DOHH2 (cell line): ENCODE measurements at regions not wholly inside any gene's neighbourhood (a gene's known extent, or its start where the extent isn't known, plus 50 kb on each side); places are given as distances from the start of the nearest gene placed in this dataset.

Experiments used
- H3F3A ChIP-seq: fragments of 200-600 bp; sonication (generic), shearing (Covaris generic); 2 replicates; pipeline ENCODE4 v1.6.0; 2016; ENCODE audit warnings: antibody characterized with exemption, mild to moderate bottlenecking; ENCODE audit not compliant: control insufficient read depth, insufficient read depth
- H3K27ac ChIP-seq: fragments of 200-600 bp; sonication (generic); 2 replicates; pipeline ENCODE4 v1.5.1; 2014; ENCODE audit warnings: low read depth, mild to moderate bottlenecking, low read length, moderate library complexity
- H3K27me3 ChIP-seq: fragments of 200-600 bp; sonication (generic); 2 replicates; pipeline ENCODE4 v1.6.1; 2014; ENCODE audit warnings: mild to moderate bottlenecking, low read length, mixed read lengths; ENCODE audit not compliant: control insufficient read depth
- H3K36me3 ChIP-seq: fragments of 200-600 bp; sonication (generic); 2 replicates; pipeline ENCODE4 v1.6.1; 2014; ENCODE audit warnings: mild to moderate bottlenecking, low read length, moderate library complexity, mixed read lengths; ENCODE audit not compliant: control insufficient read depth
- H3K4me1 ChIP-seq: fragments of 200-600 bp; sonication (generic); 2 replicates; pipeline ENCODE4 v1.6.1; 2014; ENCODE audit warnings: mild to moderate bottlenecking, low read length, mixed read lengths; ENCODE audit not compliant: control insufficient read depth
- H3K4me2 ChIP-seq: fragments of 200-600 bp; sonication (generic); 2 replicates; pipeline ENCODE4 v1.6.0; 2014; ENCODE audit warnings: mild to moderate bottlenecking, low read length, moderate library complexity
- H3K4me3 ChIP-seq: fragments of 200-600 bp; sonication (generic); 2 replicates; pipeline ENCODE4 v1.5.1; 2014; ENCODE audit warnings: mild to moderate bottlenecking, low read length, mixed read lengths
- H3K79me2 ChIP-seq: fragments of 200-600 bp; sonication (generic); 2 replicates; pipeline ENCODE4 v1.6.1; 2014; ENCODE audit warnings: mild to moderate bottlenecking, low read length, mixed read lengths; ENCODE audit not compliant: control insufficient read depth
- H3K9me2 ChIP-seq: fragments of 200-600 bp; sonication (generic); replicated peaks from 2 replicates; pipeline ENCODE4 v1.6.1; 2014; ENCODE audit warnings: mild to moderate bottlenecking, low read length, mixed read lengths; ENCODE audit not compliant: control insufficient read depth
- H3K9me3 ChIP-seq: fragments of 200-600 bp; sonication (generic); 2 replicates; pipeline ENCODE4 v1.6.1; 2014; ENCODE audit warnings: antibody characterized with exemption, low read length, mixed read lengths; ENCODE audit not compliant: control insufficient read depth, insufficient read depth
- H4K20me1 ChIP-seq: fragments of 200-600 bp; sonication (generic); 2 replicates; pipeline ENCODE4 v1.6.0; 2014; ENCODE audit warnings: low read depth, mild to moderate bottlenecking, antibody characterized with exemption, low read length, moderate library complexity; ENCODE audit not compliant: control insufficient read depth, insufficient read depth
- EZH2phosphoT487 ChIP-seq: fragments of 200-600 bp; sonication (generic); IDR thresholded peaks from 2 replicates; pipeline ENCODE4 v1.6.1; 2017; ENCODE audit warnings: borderline replicate concordance, mild to moderate bottlenecking, antibody characterized with exemption, low read length, moderate library complexity, mixed read lengths
- TF ChIP-seq, protein P1 (sequence below): fragments of 200-600 bp; sonication (generic); IDR thresholded peaks from one replicate; pipeline ENCODE4 v1.5.1; 2014; ENCODE audit warnings: antibody characterized with exemption, mild to moderate bottlenecking, low read depth, low read length; ENCODE audit not compliant: poor library complexity, severe bottlenecking

DNA sequence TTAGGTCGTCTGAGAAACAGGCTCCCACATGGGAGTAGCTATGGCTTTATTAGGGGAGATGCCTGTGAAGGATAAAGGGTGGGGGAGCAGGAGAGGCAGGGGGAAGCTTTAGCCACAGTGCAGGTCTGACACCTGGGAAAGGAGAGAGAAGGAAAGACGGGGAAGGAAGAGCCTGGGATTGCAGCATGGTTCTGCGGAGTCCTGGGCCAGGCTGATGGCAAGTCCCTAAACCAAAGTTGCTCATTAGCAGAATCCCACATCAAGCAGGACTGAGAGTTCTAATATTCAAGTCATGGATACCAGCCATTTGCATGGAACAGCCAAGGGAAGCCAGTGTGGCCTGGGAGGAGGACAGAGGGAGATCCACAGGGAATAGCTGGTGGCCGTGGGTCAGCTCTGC lies 414.8 kb downstream of the RPS24 start:
- Histone ChIP-seq H3K79me2 (no peaks in the 10 kb centered on the region), H3K27me3 (peaks cover 5% of the 10 kb centered on the region; the same call in 1 of the 2 replicates), H3K4me2 (no peak overlapping the region), H4K20me1 (no peaks in the 10 kb centered on the region), H3K36me3 (no peaks in the 10 kb centered on the region), H3K4me1 (no peaks in the 10 kb centered on the region), H3K4me3 (no peak overlapping the region), H3F3A (no peaks in the 10 kb centered on the region), H3K9me2 (no peaks in the 10 kb centered on the region), H3K9me3 (peaks cover 3% of the 10 kb centered on the region; the same call in 1 of the 2 replicates), H3K27ac (no peak overlapping the region)
- TF ChIP-seq, protein P1, sequence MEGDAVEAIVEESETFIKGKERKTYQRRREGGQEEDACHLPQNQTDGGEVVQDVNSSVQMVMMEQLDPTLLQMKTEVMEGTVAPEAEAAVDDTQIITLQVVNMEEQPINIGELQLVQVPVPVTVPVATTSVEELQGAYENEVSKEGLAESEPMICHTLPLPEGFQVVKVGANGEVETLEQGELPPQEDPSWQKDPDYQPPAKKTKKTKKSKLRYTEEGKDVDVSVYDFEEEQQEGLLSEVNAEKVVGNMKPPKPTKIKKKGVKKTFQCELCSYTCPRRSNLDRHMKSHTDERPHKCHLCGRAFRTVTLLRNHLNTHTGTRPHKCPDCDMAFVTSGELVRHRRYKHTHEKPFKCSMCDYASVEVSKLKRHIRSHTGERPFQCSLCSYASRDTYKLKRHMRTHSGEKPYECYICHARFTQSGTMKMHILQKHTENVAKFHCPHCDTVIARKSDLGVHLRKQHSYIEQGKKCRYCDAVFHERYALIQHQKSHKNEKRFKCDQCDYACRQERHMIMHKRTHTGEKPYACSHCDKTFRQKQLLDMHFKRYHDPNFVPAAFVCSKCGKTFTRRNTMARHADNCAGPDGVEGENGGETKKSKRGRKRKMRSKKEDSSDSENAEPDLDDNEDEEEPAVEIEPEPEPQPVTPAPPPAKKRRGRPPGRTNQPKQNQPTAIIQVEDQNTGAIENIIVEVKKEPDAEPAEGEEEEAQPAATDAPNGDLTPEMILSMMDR, result no peak
- TF ChIP-seq EZH2phosphoT487, result no peak

DNA sequence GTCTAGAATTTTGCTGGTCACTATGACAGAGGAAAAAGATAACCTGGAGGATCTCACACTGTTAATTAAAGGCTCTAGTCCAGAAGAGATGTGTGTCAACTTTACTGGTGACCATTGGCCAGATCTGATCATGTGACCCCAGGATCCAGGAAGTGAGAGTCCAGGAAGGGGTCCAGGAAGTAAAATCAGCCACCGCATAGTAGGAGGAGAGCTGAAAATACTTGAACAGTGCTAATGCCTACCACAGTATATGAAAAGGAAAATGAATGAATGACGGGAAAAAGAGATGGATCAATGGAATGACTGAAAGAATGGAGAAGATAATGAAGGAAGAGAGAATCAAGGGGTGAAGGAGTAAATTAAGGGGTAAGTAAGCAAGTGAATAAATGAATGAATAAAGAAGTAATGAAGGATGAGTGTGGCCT lies 415.3 kb downstream of the RPS24 start:
- Histone ChIP-seq H3F3A (no peaks in the 10 kb centered on the region), H3K27ac (no peak overlapping the region), H3K27me3 (peaks cover 5% of the 10 kb centered on the region; the same call in 1 of the 2 replicates), H3K36me3 (no peaks in the 10 kb centered on the region), H4K20me1 (no peaks in the 10 kb centered on the region), H3K9me3 (peaks cover 3% of the 10 kb centered on the region; the same call in 1 of the 2 replicates), H3K4me2 (no peak overlapping the region), H3K4me1 (no peaks in the 10 kb centered on the region), H3K79me2 (no peaks in the 10 kb centered on the region), H3K4me3 (no peak overlapping the region), H3K9me2 (no peaks in the 10 kb centered on the region)
- TF ChIP-seq, protein P1, result no peak
- TF ChIP-seq EZH2phosphoT487, result no peak

DNA sequence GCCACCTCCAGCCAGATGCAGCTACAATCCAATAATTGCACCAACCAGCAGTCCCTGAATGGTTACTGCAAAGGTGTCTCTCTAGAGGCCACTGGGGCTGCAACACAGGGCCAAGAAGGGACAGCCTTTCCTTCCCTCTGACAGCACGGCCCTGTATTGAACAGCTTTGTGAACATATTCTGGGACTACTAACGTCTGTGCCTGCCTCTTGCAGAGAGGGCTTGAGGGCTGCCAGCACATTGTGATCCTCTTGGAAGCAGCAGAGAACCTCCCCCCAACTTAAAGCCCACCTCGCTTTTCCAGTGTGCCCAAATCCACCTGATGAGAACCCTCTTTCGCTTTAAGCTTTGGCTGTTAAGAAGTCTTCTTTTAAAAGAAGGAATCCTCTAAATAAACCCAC lies 415.9 kb downstream of the RPS24 start:
- H3F3A ChIP-seq, result no peaks in the 10 kb centered on the region
- H4K20me1 ChIP-seq, result no peaks in the 10 kb centered on the region
- no peaks in the 10 kb centered on the region for H3K4me1 ChIP-seq
- H3K9me3 ChIP-seq, result peaks cover 3% of the 10 kb centered on the region; the same call in 1 of the 2 replicates
- no peaks in the 10 kb centered on the region for H3K9me2 ChIP-seq
- no peak overlapping the region for H3K4me2 ChIP-seq
- TF ChIP-seq EZH2phosphoT487, result no peak
- TF ChIP-seq, protein P1, result no peak
- H3K79me2 ChIP-seq, result no peaks in the 10 kb centered on the region
- peaks cover 5% of the 10 kb centered on the region; the same call in 1 of the 2 replicates for H3K27me3 ChIP-seq
- no peak overlapping the region for H3K4me3 ChIP-seq
- H3K36me3 ChIP-seq, result no peaks in the 10 kb centered on the region
- no peak overlapping the region for H3K27ac ChIP-seq
